ENCODE measurements at regions not wholly inside any gene's neighbourhood (a gene's known extent, or its start where the extent isn't known, plus 50 kb on each side); places are given as distances from the start of the nearest gene placed in this dataset.

DNA sequence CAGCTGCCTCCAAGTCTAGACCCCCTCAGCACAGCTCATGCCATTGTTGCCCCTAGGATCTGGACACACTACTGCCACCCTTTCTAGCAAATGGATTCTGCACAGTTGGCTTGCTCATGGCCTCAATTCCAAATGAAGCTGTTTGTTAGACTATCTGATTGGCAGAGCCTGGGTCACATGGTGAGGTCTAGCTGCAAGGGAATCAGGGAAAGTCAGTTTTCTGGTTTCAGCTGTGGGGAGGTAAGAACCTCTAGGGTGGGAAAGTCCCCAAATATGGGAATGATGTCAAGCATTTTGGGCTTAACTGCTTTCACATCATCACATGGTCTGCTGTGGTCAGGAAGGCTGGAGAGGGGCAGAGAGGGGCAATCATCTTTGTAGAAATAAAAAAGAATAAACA lies 150.4 kb upstream of the ITGA6 start:
- 0 out of 2 replicates have a peak, but pooled peaks cover 3% of the 10 kb centered on the region for H3K9me3 ChIP-seq (ENCODE audit: low read length)
- H3K4me1 ChIP-seq (ENCODE audit: insufficient read depth, low read length, severe bottlenecking) = peaks cover 7% of the 10 kb centered on the region
- H3K9ac ChIP-seq (ENCODE audit: low read length) = no peak overlapping the region
- H3K27ac ChIP-seq (ENCODE audit: low read depth, low read length, poor library complexity, severe bottlenecking) = no peak overlapping the region
- H2AFZ ChIP-seq (ENCODE audit: low read length) = no peak overlapping the region
- H3K36me3 ChIP-seq (ENCODE audit: insufficient read depth, low read length) = no peaks in the 10 kb centered on the region
- TF ChIP-seq, protein P1, sequence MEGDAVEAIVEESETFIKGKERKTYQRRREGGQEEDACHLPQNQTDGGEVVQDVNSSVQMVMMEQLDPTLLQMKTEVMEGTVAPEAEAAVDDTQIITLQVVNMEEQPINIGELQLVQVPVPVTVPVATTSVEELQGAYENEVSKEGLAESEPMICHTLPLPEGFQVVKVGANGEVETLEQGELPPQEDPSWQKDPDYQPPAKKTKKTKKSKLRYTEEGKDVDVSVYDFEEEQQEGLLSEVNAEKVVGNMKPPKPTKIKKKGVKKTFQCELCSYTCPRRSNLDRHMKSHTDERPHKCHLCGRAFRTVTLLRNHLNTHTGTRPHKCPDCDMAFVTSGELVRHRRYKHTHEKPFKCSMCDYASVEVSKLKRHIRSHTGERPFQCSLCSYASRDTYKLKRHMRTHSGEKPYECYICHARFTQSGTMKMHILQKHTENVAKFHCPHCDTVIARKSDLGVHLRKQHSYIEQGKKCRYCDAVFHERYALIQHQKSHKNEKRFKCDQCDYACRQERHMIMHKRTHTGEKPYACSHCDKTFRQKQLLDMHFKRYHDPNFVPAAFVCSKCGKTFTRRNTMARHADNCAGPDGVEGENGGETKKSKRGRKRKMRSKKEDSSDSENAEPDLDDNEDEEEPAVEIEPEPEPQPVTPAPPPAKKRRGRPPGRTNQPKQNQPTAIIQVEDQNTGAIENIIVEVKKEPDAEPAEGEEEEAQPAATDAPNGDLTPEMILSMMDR (IDR thresholded peaks at IDR 0.05; ENCODE audit: low read length) = no peak
- TF ChIP-seq EZH2 (IDR thresholded peaks at IDR 0.05; ENCODE audit: borderline replicate concordance, low read length) = no peak
- H3K9me2 ChIP-seq (ENCODE audit: low read depth, low read length) = no peaks in the 10 kb centered on the region
- no peaks in the 10 kb centered on the region for H3K79me2 ChIP-seq (ENCODE audit: insufficient read depth, low read length)
- H3F3A ChIP-seq (ENCODE audit: insufficient read depth, low read length) = no peaks in the 10 kb centered on the region
- no peak overlapping the region for H3K4me3 ChIP-seq (ENCODE audit: low read depth, low read length, poor library complexity, severe bottlenecking)
- no peaks in the 10 kb centered on the region for H4K20me1 ChIP-seq (ENCODE audit: insufficient read depth, low read length)
- H3K4me2 ChIP-seq (ENCODE audit: low read length) = no peak overlapping the region
- no peaks in the 10 kb centered on the region for H3K27me3 ChIP-seq (ENCODE audit: insufficient read depth, low read length)

DNA sequence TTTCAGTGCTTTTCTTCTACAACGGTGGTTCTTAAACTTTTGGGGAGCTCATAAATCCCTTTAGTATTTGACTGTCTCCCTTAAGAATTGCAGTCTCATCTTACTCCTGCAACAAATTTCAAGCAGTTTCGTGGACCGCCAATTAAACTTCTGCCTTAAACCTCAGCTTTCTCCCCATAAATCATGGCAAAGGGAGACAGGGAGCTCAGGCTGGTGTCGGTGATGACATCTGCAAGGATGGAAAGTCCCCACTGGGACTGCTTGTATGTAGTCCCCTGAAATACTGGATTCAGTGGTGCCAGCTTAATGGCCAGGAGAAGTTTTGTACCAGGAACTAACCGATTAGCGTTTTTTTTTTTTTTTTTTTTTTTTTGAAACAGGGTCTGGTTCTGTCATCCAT lies 148.7 kb upstream of the ITGA6 start:
- Histone ChIP-seq H3K36me3 (ENCODE audit: insufficient read depth, low read length) (no peaks in the 10 kb centered on the region), H3K4me1 (ENCODE audit: insufficient read depth, low read length, severe bottlenecking) (peaks cover 7% of the 10 kb centered on the region), H3F3A (ENCODE audit: insufficient read depth, low read length) (no peaks in the 10 kb centered on the region), H3K27ac (ENCODE audit: low read depth, low read length, poor library complexity, severe bottlenecking) (no peak overlapping the region), H3K4me2 (ENCODE audit: low read length) (no peak overlapping the region), H3K4me3 (ENCODE audit: low read depth, low read length, poor library complexity, severe bottlenecking) (no peak overlapping the region), H2AFZ (ENCODE audit: low read length) (no peak overlapping the region), H3K27me3 (ENCODE audit: insufficient read depth, low read length) (no peaks in the 10 kb centered on the region), H3K79me2 (ENCODE audit: insufficient read depth, low read length) (no peaks in the 10 kb centered on the region), H3K9me2 (ENCODE audit: low read depth, low read length) (no peaks in the 10 kb centered on the region), H3K9ac (ENCODE audit: low read length) (no peak overlapping the region), H3K9me3 (ENCODE audit: low read length) (0 out of 2 replicates have a peak, but pooled peaks cover 3% of the 10 kb centered on the region), H4K20me1 (ENCODE audit: insufficient read depth, low read length) (no peaks in the 10 kb centered on the region)
- TF ChIP-seq EZH2 (IDR thresholded peaks at IDR 0.05; ENCODE audit: borderline replicate concordance, low read length) = no peak
- TF ChIP-seq, protein P1 (IDR thresholded peaks at IDR 0.05; ENCODE audit: low read length) = no peak

DNA sequence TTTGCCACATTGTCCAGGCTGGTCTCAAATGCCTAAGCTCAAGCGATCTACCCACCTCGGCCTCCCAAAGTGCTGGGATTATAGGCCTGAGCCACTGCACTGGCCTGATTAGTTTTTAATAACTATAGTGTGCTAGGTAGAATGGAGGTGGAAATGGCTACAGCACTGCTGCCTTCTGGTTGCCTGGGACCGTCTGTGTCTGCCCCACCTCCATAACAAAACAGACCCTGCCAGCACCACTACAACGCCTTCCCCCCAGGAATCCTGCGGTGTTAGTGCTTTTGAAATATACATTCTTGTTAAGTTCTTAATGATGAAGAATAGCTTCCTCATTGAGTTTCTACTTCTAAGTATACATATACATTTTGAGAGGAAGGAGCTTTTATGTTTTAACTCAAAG lies 148.2 kb upstream of the ITGA6 start:
- no peak overlapping the region for H3K4me2 ChIP-seq (ENCODE audit: low read length)
- TF ChIP-seq, protein P1 (IDR thresholded peaks at IDR 0.05; ENCODE audit: low read length) = no peak
- no peak for TF ChIP-seq EZH2 (IDR thresholded peaks at IDR 0.05; ENCODE audit: borderline replicate concordance, low read length)
- no peak overlapping the region for H3K27ac ChIP-seq (ENCODE audit: low read depth, low read length, poor library complexity, severe bottlenecking)
- no peak overlapping the region for H2AFZ ChIP-seq (ENCODE audit: low read length)
- peaks cover 7% of the 10 kb centered on the region for H3K4me1 ChIP-seq (ENCODE audit: insufficient read depth, low read length, severe bottlenecking)
- H3K9ac ChIP-seq (ENCODE audit: low read length) = no peak overlapping the region
- H3K9me3 ChIP-seq (ENCODE audit: low read length) = 0 out of 2 replicates have a peak, but pooled peaks cover 3% of the 10 kb centered on the region
- no peaks in the 10 kb centered on the region for H3F3A ChIP-seq (ENCODE audit: insufficient read depth, low read length)
- H4K20me1 ChIP-seq (ENCODE audit: insufficient read depth, low read length) = no peaks in the 10 kb centered on the region
- H3K9me2 ChIP-seq (ENCODE audit: low read depth, low read length) = no peaks in the 10 kb centered on the region
- no peaks in the 10 kb centered on the region for H3K27me3 ChIP-seq (ENCODE audit: insufficient read depth, low read length)
- H3K36me3 ChIP-seq (ENCODE audit: insufficient read depth, low read length) = no peaks in the 10 kb centered on the region
- H3K79me2 ChIP-seq (ENCODE audit: insufficient read depth, low read length) = no peaks in the 10 kb centered on the region
- no peak overlapping the region for H3K4me3 ChIP-seq (ENCODE audit: low read depth, low read length, poor library complexity, severe bottlenecking)

All from OCI-LY1 (cell line).